ENCODE measurements at regions not wholly inside any gene's neighbourhood (a gene's known extent, or its start where the extent isn't known, plus 50 kb on each side); places are given as distances from the start of the nearest gene placed in this dataset.

GRCh38 chr1:50292276-50292675 is 131.0 kb downstream of the DMRTA2 start:
- no peak for DNase-seq

GRCh38 chr1:50289495-50289894 is 133.7 kb downstream of the DMRTA2 start:
- DNase-seq, result no peak

- no peak for DNase-seq
These were observed 137.2 kb downstream of the DMRTA2 start for GRCh38 chr1:50285994-50286393.

GRCh38 chr1:50279622-50280330 is 143.5 kb downstream of the DMRTA2 start:
- peak; percentile 17 to 41 for DNase-seq

GRCh38 chr1:50278961-50279360 is 144.3 kb downstream of the DMRTA2 start:
- DNase-seq, result no peak

- no peak for DNase-seq
These were observed 144.8 kb downstream of the DMRTA2 start for GRCh38 chr1:50278410-50278809.

- DNase-seq, result no peak
These were observed 147.7 kb downstream of the DMRTA2 start for GRCh38 chr1:50275566-50275965.

GRCh38 chr1:50272912-50273311 is 150.3 kb downstream of the DMRTA2 start:
- DNase-seq, result no peak

- peak; percentile 12 to 33 for DNase-seq
These were observed 151.2 kb downstream of the DMRTA2 start for GRCh38 chr1:50271968-50272578.

- no peak for DNase-seq
These were observed 151.9 kb downstream of the DMRTA2 start for GRCh38 chr1:50271337-50271736.

- no peak for DNase-seq
These were observed 152.3 kb downstream of the DMRTA2 start for GRCh38 chr1:50270926-50271325.

GRCh38 chr1:50268049-50268448 is 155.2 kb downstream of the DMRTA2 start:
- DNase-seq, result peak; percentile 8 to 14

- no peak for DNase-seq
These were observed 156.7 kb downstream of the DMRTA2 start for GRCh38 chr1:50266509-50266908.

- no peak for DNase-seq
These were observed 157.1 kb downstream of the ELAVL4 start for GRCh38 chr1:50265790-50266314.

- no peak for DNase-seq
These were observed 155.9 kb downstream of the ELAVL4 start for GRCh38 chr1:50264590-50264989.

- no peak for DNase-seq
These were observed 153.7 kb downstream of the ELAVL4 start for GRCh38 chr1:50262436-50262835.

GRCh38 chr1:50261951-50262350 is 153.2 kb downstream of the ELAVL4 start:
- no peak for DNase-seq

GRCh38 chr1:50257940-50258685 is 149.4 kb downstream of the ELAVL4 start:
- no peak for DNase-seq

GRCh38 chr1:50257029-50257428 is 148.3 kb downstream of the ELAVL4 start:
- no peak for DNase-seq

Measured in Kasumi-1 (cell line).